ENCODE measurements at regions not wholly inside any gene's neighbourhood (a gene's known extent, or its start where the extent isn't known, plus 50 kb on each side); places are given as distances from the start of the nearest gene placed in this dataset.

- no peaks in the 10 kb centered on the region for H3K27me3 ChIP-seq (ENCODE audit: control insufficient read depth, insufficient read depth, low read length)
- intact Hi-C loops (cut with DNase I) = no loop called here
- FAIRE-seq (no peak), DNase-seq (no peak)
- no peak overlapping the region for H3K4me3 ChIP-seq (ENCODE audit: low read length in 3 of 3)
- no peaks in the 10 kb centered on the region for H3K4me1 ChIP-seq (ENCODE audit: control insufficient read depth in 2 of 3, insufficient read depth in 2 of 3, low read depth in 1 of 3, low read length in 3 of 3)
- no peak for TF ChIP-seq CTCF (IDR thresholded peaks at IDR 0.05; ENCODE audit: borderline replicate concordance, extremely low read depth, insufficient read depth)
- no peak overlapping the region for H3K9ac ChIP-seq (ENCODE audit: low read length in 3 of 3)
- H3K27ac ChIP-seq (ENCODE audit: low read depth in 2 of 2, low read length in 2 of 2) = no peak overlapping the region
- H3K36me3 ChIP-seq (ENCODE audit: control insufficient read depth in 2 of 3, insufficient read depth in 3 of 3, low read length in 3 of 3) = no peaks in the 10 kb centered on the region
- no peaks in the 10 kb centered on the region for H3K9me3 ChIP-seq (ENCODE audit: control insufficient read depth in 2 of 3, insufficient read depth in 1 of 3, low read length in 3 of 3)
Observed at GRCh38 chr13:30047154-30047874, 196.9 kb upstream of the UBL3 start.

GRCh38 chr13:30045916-30046704 lies 195.7 kb upstream of the UBL3 start:
- Histone ChIP-seq H3K27ac (ENCODE audit: low read depth in 2 of 2, low read length in 2 of 2) (no peak overlapping the region), H3K4me1 (ENCODE audit: control insufficient read depth in 2 of 3, insufficient read depth in 2 of 3, low read depth in 1 of 3, low read length in 3 of 3) (no peaks in the 10 kb centered on the region), H3K4me3 (ENCODE audit: low read length in 3 of 3) (no peak overlapping the region), H3K9me3 (ENCODE audit: control insufficient read depth in 2 of 3, insufficient read depth in 1 of 3, low read length in 3 of 3) (no peaks in the 10 kb centered on the region), H3K27me3 (ENCODE audit: control insufficient read depth, insufficient read depth, low read length) (no peaks in the 10 kb centered on the region), H3K9ac (ENCODE audit: low read length in 3 of 3) (no peak overlapping the region), H3K36me3 (ENCODE audit: control insufficient read depth in 2 of 3, insufficient read depth in 3 of 3, low read length in 3 of 3) (no peaks in the 10 kb centered on the region)
- intact Hi-C loops (cut with DNase I) = no loop called here
- no peak for TF ChIP-seq CTCF (IDR thresholded peaks at IDR 0.05; ENCODE audit: borderline replicate concordance, extremely low read depth, insufficient read depth)
- no peak for FAIRE-seq
- no peak for DNase-seq

GRCh38 chr13:30044932-30045331 lies 194.5 kb upstream of the UBL3 start:
- no peaks in the 10 kb centered on the region for H3K9me3 ChIP-seq (ENCODE audit: control insufficient read depth in 2 of 3, insufficient read depth in 1 of 3, low read length in 3 of 3)
- no peaks in the 10 kb centered on the region for H3K36me3 ChIP-seq (ENCODE audit: control insufficient read depth in 2 of 3, insufficient read depth in 3 of 3, low read length in 3 of 3)
- H3K27me3 ChIP-seq (ENCODE audit: control insufficient read depth, insufficient read depth, low read length) = no peaks in the 10 kb centered on the region
- intact Hi-C loops (cut with DNase I) = no loop called here
- H3K27ac ChIP-seq (ENCODE audit: low read depth in 2 of 2, low read length in 2 of 2) = no peak overlapping the region
- H3K4me1 ChIP-seq (ENCODE audit: control insufficient read depth in 2 of 3, insufficient read depth in 2 of 3, low read depth in 1 of 3, low read length in 3 of 3) = no peaks in the 10 kb centered on the region
- DNase-seq (no peak), FAIRE-seq (no peak)
- no peak overlapping the region for H3K9ac ChIP-seq (ENCODE audit: low read length in 3 of 3)
- TF ChIP-seq CTCF (IDR thresholded peaks at IDR 0.05; ENCODE audit: borderline replicate concordance, extremely low read depth, insufficient read depth) = no peak
- H3K4me3 ChIP-seq (ENCODE audit: low read length in 3 of 3) = no peak overlapping the region

Data from kidney (tissue), 13 donors.